ENCODE measurements at regions not wholly inside any gene's neighbourhood (a gene's known extent, or its start where the extent isn't known, plus 50 kb on each side); places are given as distances from the start of the nearest gene placed in this dataset.
"Not testable (repeated sequence)": the region's sequence is repeated elsewhere in the genome, so short reads cannot be mapped to it uniquely, and the experiment has no call there.

DNA sequence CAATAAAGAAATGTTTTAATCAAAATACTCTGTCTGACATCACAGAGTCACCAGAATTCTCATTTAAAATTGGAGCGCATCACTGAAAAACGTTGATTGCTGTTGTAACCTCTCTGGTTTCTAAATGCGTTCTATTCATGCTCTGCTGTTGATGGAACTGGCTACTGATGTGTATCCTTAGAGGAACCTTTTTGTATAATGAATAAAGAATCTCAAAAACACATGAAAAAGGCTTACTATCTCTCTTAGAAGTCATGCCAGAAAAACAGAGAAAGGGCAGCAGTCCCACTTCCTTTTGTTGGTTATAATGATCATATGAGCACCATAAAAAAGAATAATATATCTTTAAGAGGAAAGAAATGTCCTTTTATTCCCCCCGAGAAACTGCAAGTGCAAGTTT is 615.5 kb downstream of the TLE1 start:
- POLR2A ChIA-PET, result no interaction called here
- Mint-ChIP-seq H3K27me3 (no peaks in the 10 kb centered on the region), H3K9me3 (peaks cover 0 to 11% (median 8%) of the 10 kb centered on the region in 5 donors), H3K36me3 (no peaks in the 10 kb centered on the region), H3K27ac (no peak overlapping the region), H3K4me3 (no peak overlapping the region), H3K4me1 (no peaks in the 10 kb centered on the region)
- no peaks in the 10 kb centered on the region for H3K9me3 ChIP-seq (ENCODE audit: low read length)
- no peak overlapping the region for H3K27ac ChIP-seq (ENCODE audit: low read depth, low read length)
- H3K36me3 ChIP-seq (ENCODE audit: insufficient read depth, low read length), result no peaks in the 10 kb centered on the region
- no peak overlapping the region for H3K4me3 ChIP-seq (ENCODE audit: low read length)
- no peaks in the 10 kb centered on the region for H3K4me1 ChIP-seq (ENCODE audit: insufficient read depth, low read length)
- no peaks in the 10 kb centered on the region for H3K27me3 ChIP-seq (ENCODE audit: insufficient read depth, low read length, poor library complexity, severe bottlenecking)
- no peak for DNase-seq
- CTCF ChIA-PET, result no interaction called here

DNA sequence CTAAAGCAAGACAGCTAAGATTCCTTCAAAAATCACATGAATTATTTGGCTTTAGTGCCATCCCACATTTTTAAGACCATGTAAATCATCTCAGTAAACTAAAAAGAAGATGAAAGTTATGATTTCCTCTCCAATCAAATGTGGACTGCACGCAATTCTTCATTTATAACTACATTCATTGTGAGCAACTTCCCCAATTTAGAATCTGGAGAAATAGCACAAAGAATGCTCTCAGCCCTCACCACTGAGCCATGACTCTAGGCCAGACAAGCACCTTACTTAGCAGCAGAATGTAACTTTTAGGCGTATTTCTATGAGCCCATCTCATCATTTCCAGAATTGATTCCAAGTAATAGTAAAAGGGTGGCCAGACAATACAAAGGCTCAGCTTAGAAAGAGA is 616.6 kb downstream of the TLE1 start:
- ChIA-PET POLR2A (no interaction called here), CTCF (no interaction called here)
- DNase-seq, result no peak
- no peaks in the 10 kb centered on the region for H3K9me3 ChIP-seq (ENCODE audit: low read length)
- no peaks in the 10 kb centered on the region for H3K4me1 ChIP-seq (ENCODE audit: insufficient read depth, low read length)
- no peaks in the 10 kb centered on the region for H3K27me3 ChIP-seq (ENCODE audit: insufficient read depth, low read length, poor library complexity, severe bottlenecking)
- no peak overlapping the region for H3K27ac ChIP-seq (ENCODE audit: low read depth, low read length)
- H3K36me3 ChIP-seq (ENCODE audit: insufficient read depth, low read length), result no peaks in the 10 kb centered on the region
- no peaks in the 10 kb centered on the region for H3K4me1 Mint-ChIP-seq
- H3K27me3 Mint-ChIP-seq, result no peaks in the 10 kb centered on the region
- peaks cover 2 to 10% (median 8%) of the 10 kb centered on the region in 5 donors for H3K9me3 Mint-ChIP-seq
- no peak overlapping the region for H3K4me3 ChIP-seq (ENCODE audit: low read length)
- H3K4me3 Mint-ChIP-seq, result no peak overlapping the region
- no peak overlapping the region for H3K27ac Mint-ChIP-seq
- H3K36me3 Mint-ChIP-seq, result no peaks in the 10 kb centered on the region

DNA sequence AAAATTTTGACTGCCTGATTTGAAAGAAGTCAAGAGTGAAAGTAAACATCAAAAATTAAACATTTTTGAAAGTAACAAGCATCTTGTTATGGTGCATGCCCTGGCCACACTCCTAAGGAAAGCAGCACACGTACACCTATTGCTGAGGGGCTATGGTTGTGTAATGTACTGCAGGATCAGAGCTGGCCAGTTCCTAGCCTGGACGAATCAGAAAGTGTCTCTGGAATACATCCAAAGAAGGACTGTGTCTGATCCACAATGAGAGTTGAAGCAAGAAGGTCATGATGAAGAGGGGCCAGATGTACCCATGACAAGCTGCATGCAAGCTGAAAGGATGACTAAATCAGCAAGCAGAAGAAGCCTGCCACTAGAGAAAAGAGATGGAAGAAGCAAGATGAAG is 618.2 kb downstream of the TLE1 start:
- no peak overlapping the region for H3K27ac Mint-ChIP-seq
- H3K27me3 ChIP-seq (ENCODE audit: insufficient read depth, low read length, poor library complexity, severe bottlenecking), result no peaks in the 10 kb centered on the region
- H3K4me3 ChIP-seq (ENCODE audit: low read length), result no peak overlapping the region
- ChIA-PET CTCF (no interaction called here), POLR2A (no interaction called here)
- H3K4me1 ChIP-seq (ENCODE audit: insufficient read depth, low read length), result no peaks in the 10 kb centered on the region
- H3K4me3 Mint-ChIP-seq, result no peak overlapping the region
- no peaks in the 10 kb centered on the region for H3K27me3 Mint-ChIP-seq
- H3K9me3 ChIP-seq (ENCODE audit: low read length), result no peaks in the 10 kb centered on the region
- no peaks in the 10 kb centered on the region for H3K36me3 Mint-ChIP-seq
- H3K9me3 Mint-ChIP-seq, result peaks cover 2 to 21% (median 8%) of the 10 kb centered on the region in 5 donors
- no peaks in the 10 kb centered on the region for H3K4me1 Mint-ChIP-seq
- no peak overlapping the region for H3K27ac ChIP-seq (ENCODE audit: low read depth, low read length)
- H3K36me3 ChIP-seq (ENCODE audit: insufficient read depth, low read length), result no peaks in the 10 kb centered on the region
- DNase-seq, result no peak

- Histone ChIP-seq H3K27me3 (ENCODE audit: insufficient read depth, low read length, poor library complexity, severe bottlenecking) (no peaks in the 10 kb centered on the region), H3K27ac (ENCODE audit: low read depth, low read length) (no peak overlapping the region), H3K4me1 (ENCODE audit: insufficient read depth, low read length) (no peaks in the 10 kb centered on the region), H3K4me3 (ENCODE audit: low read length) (no peak overlapping the region), H3K36me3 (ENCODE audit: insufficient read depth, low read length) (no peaks in the 10 kb centered on the region), H3K9me3 (ENCODE audit: low read length) (no peaks in the 10 kb centered on the region)
- H3K27me3 Mint-ChIP-seq, result no peaks in the 10 kb centered on the region
- CTCF ChIA-PET, result no interaction called here
- POLR2A ChIA-PET, result no interaction called here
- no peak overlapping the region for H3K4me3 Mint-ChIP-seq
- DNase-seq, result no peak
- H3K9me3 Mint-ChIP-seq, result peaks cover 2 to 25% (median 8%) of the 10 kb centered on the region in 5 donors
- no peak overlapping the region for H3K27ac Mint-ChIP-seq
- H3K36me3 Mint-ChIP-seq, result no peaks in the 10 kb centered on the region
- no peaks in the 10 kb centered on the region for H3K4me1 Mint-ChIP-seq
These were observed 618.7 kb downstream of the TLE1 start for GRCh38 chr9:81070689-81071088.

DNA sequence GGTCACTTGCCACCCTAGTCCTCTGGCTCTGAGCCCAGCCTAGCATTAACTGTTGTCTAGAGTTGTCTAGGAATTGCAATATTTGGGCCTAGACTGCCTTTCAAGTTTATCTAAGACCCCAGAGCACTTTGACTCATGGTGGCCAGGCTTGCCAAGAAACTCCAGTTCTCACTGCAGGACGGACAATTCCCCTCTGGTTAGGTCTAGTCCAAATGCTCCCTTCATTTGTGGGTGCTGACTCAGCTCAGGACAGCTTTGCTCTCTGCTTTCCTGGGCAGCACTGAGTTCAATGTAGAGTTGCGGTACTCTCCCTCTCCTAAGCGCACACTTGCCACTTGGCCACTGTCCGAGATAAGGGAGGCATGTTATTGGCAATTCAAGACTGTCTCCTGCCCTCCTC is 619.4 kb downstream of the TLE1 start:
- ChIA-PET CTCF (no interaction called here), POLR2A (no interaction called here)
- Histone ChIP-seq H3K36me3 (ENCODE audit: insufficient read depth, low read length) (no peaks in the 10 kb centered on the region), H3K4me3 (ENCODE audit: low read length) (no peak overlapping the region), H3K27ac (ENCODE audit: low read depth, low read length) (no peak overlapping the region), H3K4me1 (ENCODE audit: insufficient read depth, low read length) (no peaks in the 10 kb centered on the region), H3K9me3 (ENCODE audit: low read length) (no peaks in the 10 kb centered on the region), H3K27me3 (ENCODE audit: insufficient read depth, low read length, poor library complexity, severe bottlenecking) (no peaks in the 10 kb centered on the region)
- Mint-ChIP-seq H3K4me1 (no peaks in the 10 kb centered on the region), H3K27ac (no peak overlapping the region), H3K27me3 (no peaks in the 10 kb centered on the region), H3K4me3 (no peak overlapping the region), H3K9me3 (peaks cover 2 to 33% (median 10%) of the 10 kb centered on the region in 5 donors), H3K36me3 (no peaks in the 10 kb centered on the region)
- DNase-seq, result no peak

DNA sequence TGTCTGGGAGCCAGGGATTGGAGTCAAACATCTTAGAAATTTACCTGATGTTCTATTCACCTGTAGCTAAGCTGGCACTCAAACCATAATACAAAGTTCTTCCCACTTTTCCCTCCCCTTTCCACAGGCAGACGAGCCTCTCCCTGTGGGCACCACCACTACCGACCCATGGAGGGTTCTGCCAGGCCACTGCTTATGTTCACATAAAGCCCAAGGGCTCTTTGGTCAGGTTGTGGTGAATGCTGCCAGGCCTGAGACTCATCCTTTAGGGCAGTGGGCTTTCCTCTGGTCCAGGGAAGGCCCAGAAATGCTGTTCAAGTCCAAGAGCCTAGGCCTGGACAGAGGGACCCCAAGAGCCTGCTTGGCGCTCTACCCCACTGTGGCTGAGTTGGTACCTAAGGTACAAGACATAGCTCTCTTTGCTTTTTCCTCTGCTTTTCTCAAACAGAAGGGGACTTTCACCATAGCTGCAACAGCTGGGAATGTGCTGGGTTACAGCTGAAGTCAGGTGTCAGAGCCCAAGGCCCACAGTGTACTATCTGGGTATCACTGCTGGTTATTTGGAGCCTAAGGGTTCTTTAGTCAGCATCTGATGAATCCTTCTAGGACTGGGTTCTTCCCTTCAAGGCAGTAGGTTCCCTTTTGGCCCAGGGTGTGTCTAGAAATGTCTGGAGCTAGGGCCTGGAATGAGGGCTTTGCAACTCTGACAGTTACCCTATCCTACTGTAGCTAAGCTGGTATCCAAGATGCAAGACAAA is 620.1 kb downstream of the TLE1 start:
- Mint-ChIP-seq H3K9me3 (peaks cover 2 to 33% (median 10%) of the 10 kb centered on the region in 5 donors), H3K4me1 (no peaks in the 10 kb centered on the region), H3K36me3 (no peaks in the 10 kb centered on the region), H3K27me3 (no peaks in the 10 kb centered on the region), H3K27ac (no peak overlapping the region), H3K4me3 (no peak overlapping the region)
- POLR2A ChIA-PET, result no interaction called here
- no peaks in the 10 kb centered on the region for H3K36me3 ChIP-seq (ENCODE audit: insufficient read depth, low read length)
- H3K27ac ChIP-seq (ENCODE audit: low read depth, low read length), result no peak overlapping the region
- H3K9me3 ChIP-seq (ENCODE audit: low read length), result no peaks in the 10 kb centered on the region
- H3K4me1 ChIP-seq (ENCODE audit: insufficient read depth, low read length), result no peaks in the 10 kb centered on the region
- no peaks in the 10 kb centered on the region for H3K27me3 ChIP-seq (ENCODE audit: insufficient read depth, low read length, poor library complexity, severe bottlenecking)
- H3K4me3 ChIP-seq (ENCODE audit: low read length), result no peak overlapping the region
- DNase-seq, result no peak
- CTCF ChIA-PET, result no interaction called here

DNA sequence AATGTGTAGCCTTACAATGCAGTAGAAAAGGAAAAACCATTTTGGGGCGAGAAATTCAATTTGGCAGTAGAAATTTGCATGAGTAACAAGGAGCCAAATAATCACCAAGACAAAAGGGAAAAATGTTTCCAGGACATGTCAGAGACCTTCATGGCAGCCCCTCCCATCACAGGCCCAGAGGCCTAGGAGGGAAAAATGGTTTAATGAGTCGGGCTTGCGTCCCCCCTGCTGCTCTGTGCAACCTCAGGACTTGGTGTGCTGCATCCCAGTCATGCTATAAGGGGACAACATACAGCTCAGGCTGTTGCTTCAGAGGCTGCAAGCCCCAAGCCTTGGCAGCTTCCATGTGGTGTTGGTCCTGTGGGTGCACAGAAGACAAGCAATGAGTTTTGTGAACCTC is 626.4 kb downstream of the TLE1 start:
- H3K4me3 Mint-ChIP-seq; CTCF ChIA-PET; H3K27me3 ChIP-seq (ENCODE audit: insufficient read depth, low read length, poor library complexity, severe bottlenecking); H3K27ac ChIP-seq (ENCODE audit: low read depth, low read length); H3K27me3 Mint-ChIP-seq; H3K36me3 Mint-ChIP-seq; DNase-seq; H3K4me1 Mint-ChIP-seq; H3K4me3 ChIP-seq (ENCODE audit: low read length); H3K4me1 ChIP-seq (ENCODE audit: insufficient read depth, low read length); H3K9me3 ChIP-seq (ENCODE audit: low read length); H3K36me3 ChIP-seq (ENCODE audit: insufficient read depth, low read length); H3K27ac Mint-ChIP-seq; POLR2A ChIA-PET: not testable (repeated sequence)
- H3K9me3 Mint-ChIP-seq, result peaks cover 4 to 54% (median 8%) of the 10 kb centered on the region in 5 donors

GRCh38 chr9:81058782-81059181 is 630.6 kb downstream of the TLE1 start:
- Histone ChIP-seq H3K36me3 (ENCODE audit: insufficient read depth, low read length) (no peaks in the 10 kb centered on the region), H3K4me1 (ENCODE audit: insufficient read depth, low read length) (no peaks in the 10 kb centered on the region), H3K27me3 (ENCODE audit: insufficient read depth, low read length, poor library complexity, severe bottlenecking) (no peaks in the 10 kb centered on the region), H3K4me3 (ENCODE audit: low read length) (no peak overlapping the region), H3K27ac (ENCODE audit: low read depth, low read length) (no peak overlapping the region), H3K9me3 (ENCODE audit: low read length) (no peaks in the 10 kb centered on the region)
- Mint-ChIP-seq H3K27me3 (no peaks in the 10 kb centered on the region), H3K9me3 (peaks cover 4 to 34% (median 5%) of the 10 kb centered on the region in 5 donors), H3K36me3 (no peaks in the 10 kb centered on the region), H3K4me3 (no peak overlapping the region), H3K27ac (no peak overlapping the region), H3K4me1 (no peaks in the 10 kb centered on the region)
- CTCF ChIA-PET, result no interaction called here
- DNase-seq, result no peak
- POLR2A ChIA-PET, result no interaction called here
